ENCODE measurements at regions not wholly inside any gene's neighbourhood (a gene's known extent, or its start where the extent isn't known, plus 50 kb on each side); places are given as distances from the start of the nearest gene placed in this dataset.

GRCh38 chr1:5370311-5370710 is 621.9 kb downstream of the NPHP4 start:
- no peak for DNase-seq

- DNase-seq = no peak
Measured at GRCh38 chr1:5369223-5369622, 623.0 kb downstream of the NPHP4 start.

GRCh38 chr1:5368201-5368600 is 624.0 kb downstream of the NPHP4 start:
- no peak for DNase-seq

- no peak for DNase-seq
Measured at GRCh38 chr1:5367306-5367705, 624.9 kb downstream of the NPHP4 start.

- DNase-seq = no peak
Measured at GRCh38 chr1:5365751-5366150, 626.5 kb downstream of the NPHP4 start.

GRCh38 chr1:5364591-5364990 is 627.6 kb downstream of the NPHP4 start:
- no peak for DNase-seq

GRCh38 chr1:5354681-5355080 is 637.5 kb downstream of the NPHP4 start:
- DNase-seq = no peak

GRCh38 chr1:5351366-5351765 is 640.9 kb downstream of the NPHP4 start:
- DNase-seq = no peak

GRCh38 chr1:5349526-5349925 is 642.7 kb downstream of the NPHP4 start:
- DNase-seq = no peak

- DNase-seq = no peak
Measured at GRCh38 chr1:5348732-5349465, 643.3 kb downstream of the NPHP4 start.

- DNase-seq = no peak
Measured at GRCh38 chr1:5347726-5348125, 644.5 kb downstream of the NPHP4 start.

GRCh38 chr1:5345556-5345955 is 646.7 kb downstream of the NPHP4 start:
- DNase-seq = no peak

GRCh38 chr1:5343256-5344020 is 648.8 kb downstream of the NPHP4 start:
- no peak for DNase-seq

GRCh38 chr1:5342830-5343229 is 649.4 kb downstream of the NPHP4 start:
- no peak for DNase-seq

GRCh38 chr1:5342172-5342571 is 650.1 kb downstream of the NPHP4 start:
- DNase-seq = no peak

GRCh38 chr1:5341471-5341870 is 650.8 kb downstream of the NPHP4 start:
- no peak for DNase-seq

GRCh38 chr1:5340560-5341130 is 651.6 kb downstream of the NPHP4 start:
- DNase-seq = no peak

GRCh38 chr1:5338466-5338865 is 653.8 kb downstream of the NPHP4 start:
- DNase-seq = no peak

GRCh38 chr1:5333291-5333690 is 658.9 kb downstream of the NPHP4 start:
- peak in 1 of 4 experiments; percentile 10 for DNase-seq

GRCh38 chr1:5331101-5331500 is 661.1 kb downstream of the NPHP4 start:
- no peak for DNase-seq

- DNase-seq = no peak
Measured at GRCh38 chr1:5329068-5329739, 663.0 kb downstream of the NPHP4 start.

GRCh38 chr1:5324883-5325282 is 667.3 kb downstream of the NPHP4 start:
- DNase-seq = no peak

GRCh38 chr1:5318143-5318816 is 663.9 kb downstream of the AJAP1 start:
- no peak for DNase-seq
